HCT116 (cell line): ENCODE measurements at regions not wholly inside any gene's neighbourhood (a gene's known extent, or its start where the extent isn't known, plus 50 kb on each side); places are given as distances from the start of the nearest gene placed in this dataset.

Source experiments
- ATAC-seq: fragments of 200-7000 bp; cut with Tn5 transposase; 2 replicates; pipeline ENCODE4 v1.9.1; 2020; ENCODE audit warnings: mild to moderate bottlenecking, moderate library complexity
- BruUV-seq: library from RNA; stranded (reverse); fragments of 400-500 nt; replicated peaks from 2 replicates; lab custom pipeline; 2021; lab: Mats Ljungman, UMichigan
- CTCF ChIA-PET: fragments of 300-600 bp; sonication (Branson Sonifier 250); formaldehyde crosslinking; loops from one replicate; lab custom pipeline; 2021; ENCODE audit warnings: antibody characterized with exemption; lab: Charles Lee
- POLR2A ChIA-PET: fragments of 300-600, 350-600 bp; sonication (Branson Sonifier 250); formaldehyde crosslinking; loops from one replicate; lab custom pipeline; 2021; ENCODE audit warnings: antibody characterized with exemption; lab: Charles Lee
- RAD21 ChIA-PET, 2 experiments: fragments of 300-600 bp; sonication (Branson Sonifier 250); formaldehyde crosslinking; loops; one replicate each; lab custom pipeline; 2023; ENCODE audit warnings: low total read pairs in 2 of 2; ENCODE audit not compliant: uncharacterized antibody in 2 of 2, unreplicated experiment in 2 of 2, low non-redundant PET in 1 of 2; lab: Charles Lee
- DNase-seq: peaks from one replicate; pipeline ENCODE4 v3.0.0-alpha.2; 2010; ENCODE audit warnings: low read depth, low spot score
- H2AFZ ChIP-seq: fragments of 200-600 bp; shearing (Covaris generic), sonication (generic); 2 replicates; pipeline ENCODE4 v1.6.1; 2017; ENCODE audit warnings: low read depth, mixed run types, mixed read lengths, antibody characterized with exemption, low read length; ENCODE audit not compliant: poor library complexity, severe bottlenecking
- H3K27ac ChIP-seq: 2 replicates; pipeline ENCODE4 v1.5.1; 2012; ENCODE audit warnings: low read depth, low read length
- H3K27me3 ChIP-seq: fragments of 200-600 bp; sonication (generic); 2 replicates; pipeline ENCODE4 v1.6.1; 2016; ENCODE audit warnings: mixed run types, low read length, mixed read lengths; ENCODE audit not compliant: insufficient read depth
- H3K36me3 ChIP-seq, 2 experiments: fragments of 200-500 bp in 1 of 2; fragments of 200-600 bp in 1 of 2; sonication (Bioruptor generic) in 1 of 2; sonication (generic) in 1 of 2; 2 replicates each; pipeline versions ENCODE4 v1.5.1 to v1.6.1; 2014 to 2016; ENCODE audit warnings: low read length in 2 of 2, inconsistent platforms in 1 of 2, mixed read lengths in 1 of 2, mixed run types in 1 of 2; ENCODE audit not compliant: insufficient read depth in 2 of 2, control insufficient read depth in 1 of 2
- H3K4me1 ChIP-seq, 2 experiments: fragments of 200-600 bp in 1 of 2; sonication (generic) in 1 of 2; 2 replicates each; pipeline versions ENCODE4 v1.5.1 to v1.6.1; 2012 to 2017; ENCODE audit warnings: low read length in 2 of 2, inconsistent platforms in 1 of 2, mild to moderate bottlenecking in 1 of 2, mixed read lengths in 1 of 2, mixed run types in 1 of 2, moderate library complexity in 1 of 2; ENCODE audit not compliant: insufficient read depth in 2 of 2, control insufficient read depth in 1 of 2
- H3K4me2 ChIP-seq: fragments of 200-600 bp; sonication (generic); 2 replicates; pipeline ENCODE4 v1.6.1; 2017; ENCODE audit warnings: mixed run types, low read length, mixed read lengths
- H3K4me3 ChIP-seq, 2 experiments: fragments of 200-600 bp in 1 of 2; sonication (generic) in 1 of 2; replicated peaks in 1 of 2; 2 replicates each; pipeline ENCODE4 v1.5.1; 2011 to 2016; ENCODE audit warnings: low read length in 2 of 2, control low read depth in 1 of 2, low read depth in 1 of 2, mild to moderate bottlenecking in 1 of 2, mixed read lengths in 1 of 2, mixed run types in 1 of 2
- H3K79me2 ChIP-seq: fragments of 200-600 bp; sonication (generic); 2 replicates; pipeline ENCODE4 v1.6.1; 2017; ENCODE audit warnings: mild to moderate bottlenecking, mixed run types, low read length, moderate library complexity, mixed read lengths; ENCODE audit not compliant: insufficient read depth
- H3K9ac ChIP-seq: fragments of 200-600 bp; sonication (generic); 2 replicates; pipeline ENCODE4 v1.6.1; 2016; ENCODE audit warnings: low read length, mixed read lengths
- H3K9me2 ChIP-seq: fragments of 200-600 bp; sonication (generic), shearing (Covaris generic); 2 replicates; pipeline ENCODE4 v1.6.1; 2017; ENCODE audit warnings: mixed run types, mild to moderate bottlenecking, moderate library complexity; ENCODE audit not compliant: insufficient read depth
- H3K9me3 ChIP-seq, 2 experiments: fragments of 200-500 bp in 1 of 2; fragments of 200-600 bp in 1 of 2; sonication (Bioruptor generic) in 1 of 2; sonication (generic) in 1 of 2; 2 replicates each; pipeline ENCODE4 v1.6.1; 2014 to 2017; ENCODE audit warnings: low read length in 2 of 2, mixed read lengths in 2 of 2, inconsistent platforms in 1 of 2, low read depth in 1 of 2, mild to moderate bottlenecking in 1 of 2, mixed run types in 1 of 2, moderate library complexity in 1 of 2; ENCODE audit not compliant: control insufficient read depth in 1 of 2, insufficient read depth in 1 of 2
- H4K20me1 ChIP-seq: fragments of 200-600 bp; sonication (generic), shearing (Covaris generic); 2 replicates; pipeline ENCODE4 v1.6.1; 2017; ENCODE audit warnings: mixed run types, mild to moderate bottlenecking, moderate library complexity; ENCODE audit not compliant: insufficient read depth
- CBX3 ChIP-seq: IDR thresholded peaks from 2 replicates; pipeline ENCODE4 v1.6.1; 2012; ENCODE audit warnings: low read depth
- CEBPB ChIP-seq: IDR thresholded peaks from 2 replicates; pipeline ENCODE4 v1.6.1; 2012; ENCODE audit warnings: low read depth
- EGR1 ChIP-seq: IDR thresholded peaks from 2 replicates; pipeline ENCODE4 v1.6.1; 2012; ENCODE audit warnings: low read depth
- EZH2 ChIP-seq: fragments of 200-600 bp; sonication (generic); IDR thresholded peaks from 2 replicates; pipeline ENCODE4 v1.6.1; 2017; ENCODE audit warnings: antibody characterized with exemption, mixed run types
- EZH2phosphoT487 ChIP-seq: fragments of 200-600 bp; IDR thresholded peaks from 2 replicates; pipeline ENCODE4 v1.6.1; 2018; ENCODE audit warnings: antibody characterized with exemption, borderline replicate concordance
- SRF ChIP-seq: IDR thresholded peaks from 2 replicates; pipeline ENCODE4 v1.6.1; 2012; ENCODE audit warnings: low read depth
- YY1 ChIP-seq: IDR thresholded peaks from 2 replicates; pipeline ENCODE4 v1.6.1; 2011; ENCODE audit warnings: low read length, low read depth, moderate library complexity, mild to moderate bottlenecking; ENCODE audit not compliant: insufficient replicate concordance; ENCODE audit errors: extremely low read depth
- intact Hi-C: fragments of 100-400 bp; cut with micrococcal nuclease; formaldehyde crosslinking; loops from 2 replicates; pipeline ENCODE4 v1.10.0; 2022
- TF ChIP-seq, protein P1 (sequence below): IDR thresholded peaks from 2 replicates; pipeline ENCODE4 v1.6.1; 2012
- TF ChIP-seq, protein P2 (sequence below), 3 experiments: fragments of 200-600 bp in 1 of 3; sonication (generic) in 1 of 3; IDR thresholded peaks in 2 of 3; conservative IDR thresholded peaks in 1 of 3; 2 replicates each; pipeline ENCODE4 v1.5.1; 2012 to 2017; ENCODE audit warnings: low read depth in 2 of 3, low read length in 2 of 3, antibody characterized with exemption in 1 of 3, borderline replicate concordance in 1 of 3, control low read depth in 1 of 3, mild to moderate bottlenecking in 1 of 3, mixed read lengths in 1 of 3, mixed run types in 1 of 3, moderate library complexity in 1 of 3; ENCODE audit not compliant: insufficient read depth in 1 of 3

DNA sequence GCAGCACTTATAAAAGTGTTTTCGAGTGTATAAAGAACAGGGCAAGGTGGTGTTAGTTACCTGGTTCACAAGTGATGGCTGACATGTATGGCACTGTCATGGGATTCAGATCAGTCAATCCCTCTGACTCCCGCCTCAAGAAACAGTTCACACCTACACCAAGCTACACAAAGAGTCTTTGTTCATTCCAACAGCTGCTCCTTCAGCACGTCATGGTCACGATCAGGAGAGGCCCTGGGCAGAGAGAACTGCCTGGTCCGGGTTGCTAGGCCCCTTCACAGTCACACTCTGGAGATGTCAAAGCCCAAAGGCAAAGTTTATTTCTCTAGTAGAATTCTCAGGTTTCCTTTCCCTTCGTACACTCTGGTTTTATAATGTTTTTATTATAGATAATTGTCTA is 426.7 kb downstream of the ZSWIM6 start:
- ChIA-PET POLR2A (no interaction called here), RAD21 (no interaction called here), CTCF (no interaction called here)
- no TSS peak for BruUV-seq
- 0 out of 2 replicates have a peak, but pooled peaks cover 7% of the 10 kb centered on the region for H3K27me3 ChIP-seq
- no peak overlapping the region for H3K4me3 ChIP-seq
- ATAC-seq = no peak
- no peaks in the 10 kb centered on the region for H4K20me1 ChIP-seq
- no peaks in the 10 kb centered on the region for H3K9me2 ChIP-seq
- H3K4me1 ChIP-seq = no peaks in the 10 kb centered on the region
- no peaks in the 10 kb centered on the region for H3K79me2 ChIP-seq
- H3K9ac ChIP-seq = no peak overlapping the region
- H3K36me3 ChIP-seq = no peaks in the 10 kb centered on the region
- H3K4me2 ChIP-seq = no peak overlapping the region
- H3K27ac ChIP-seq = no peak overlapping the region
- H2AFZ ChIP-seq = no peak overlapping the region
- H3K9me3 ChIP-seq = peaks cover 0 to 10% of the 10 kb centered on the region in 2 experiments; a peak in 1 of 4 replicates
- TF ChIP-seq EGR1 (no peak), SRF (no peak), CEBPB (no peak), EZH2 (no peak), EZH2phosphoT487 (no peak), CBX3 (no peak), YY1 (no peak)
- TF ChIP-seq, protein P1, sequence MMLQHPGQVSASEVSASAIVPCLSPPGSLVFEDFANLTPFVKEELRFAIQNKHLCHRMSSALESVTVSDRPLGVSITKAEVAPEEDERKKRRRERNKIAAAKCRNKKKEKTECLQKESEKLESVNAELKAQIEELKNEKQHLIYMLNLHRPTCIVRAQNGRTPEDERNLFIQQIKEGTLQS = no peak
- TF ChIP-seq, protein P2, sequence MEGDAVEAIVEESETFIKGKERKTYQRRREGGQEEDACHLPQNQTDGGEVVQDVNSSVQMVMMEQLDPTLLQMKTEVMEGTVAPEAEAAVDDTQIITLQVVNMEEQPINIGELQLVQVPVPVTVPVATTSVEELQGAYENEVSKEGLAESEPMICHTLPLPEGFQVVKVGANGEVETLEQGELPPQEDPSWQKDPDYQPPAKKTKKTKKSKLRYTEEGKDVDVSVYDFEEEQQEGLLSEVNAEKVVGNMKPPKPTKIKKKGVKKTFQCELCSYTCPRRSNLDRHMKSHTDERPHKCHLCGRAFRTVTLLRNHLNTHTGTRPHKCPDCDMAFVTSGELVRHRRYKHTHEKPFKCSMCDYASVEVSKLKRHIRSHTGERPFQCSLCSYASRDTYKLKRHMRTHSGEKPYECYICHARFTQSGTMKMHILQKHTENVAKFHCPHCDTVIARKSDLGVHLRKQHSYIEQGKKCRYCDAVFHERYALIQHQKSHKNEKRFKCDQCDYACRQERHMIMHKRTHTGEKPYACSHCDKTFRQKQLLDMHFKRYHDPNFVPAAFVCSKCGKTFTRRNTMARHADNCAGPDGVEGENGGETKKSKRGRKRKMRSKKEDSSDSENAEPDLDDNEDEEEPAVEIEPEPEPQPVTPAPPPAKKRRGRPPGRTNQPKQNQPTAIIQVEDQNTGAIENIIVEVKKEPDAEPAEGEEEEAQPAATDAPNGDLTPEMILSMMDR (IDR thresholded peaks at IDR 0.05 in 2 of 3, conservative IDR thresholded peaks at IDR 0.05 in 1 of 3; ENCODE audit: borderline replicate concordance in 1 of 3, insufficient read depth in 1 of 3, low read depth in 2 of 3, low read length in 2 of 3) = no peak
- no peak for DNase-seq
- intact Hi-C loops = no loop called here
